Small intestine (tissue), 7 donors: ENCODE measurements at regions not wholly inside any gene's neighbourhood (a gene's known extent, or its start where the extent isn't known, plus 50 kb on each side); places are given as distances from the start of the nearest gene placed in this dataset.

Experiments used
- DNase-seq, 2 donors: peaks; one replicate each; pipeline versions ENCODE4 v3.0.0 to v3.0.0-alpha.2; 2013
- FAIRE-seq: peaks from 2 replicates; lab custom pipeline; 2012; peaks lifted over from hg19 to GRCh38; lab: Jason Lieb, UNC
- H3K27ac ChIP-seq, 3 donors: one replicate each; pipeline ENCODE4 v1.5.1; 2013; ENCODE audit warnings: low read length in 2 of 3, mild to moderate bottlenecking in 2 of 3, control low read depth in 1 of 3, inconsistent platforms in 1 of 3, low read depth in 1 of 3, moderate library complexity in 1 of 3
- H3K27me3 ChIP-seq, 3 donors: one replicate each; pipeline ENCODE4 v1.6.1; 2013; ENCODE audit warnings: low read length in 3 of 3, inconsistent platforms in 1 of 3; ENCODE audit not compliant: control insufficient read depth in 3 of 3, insufficient read depth in 3 of 3
- H3K36me3 ChIP-seq, 3 donors: one replicate each; pipeline ENCODE4 v1.6.1; 2013; ENCODE audit warnings: low read length in 3 of 3, inconsistent platforms in 1 of 3, low read depth in 1 of 3, mild to moderate bottlenecking in 1 of 3, moderate library complexity in 1 of 3; ENCODE audit not compliant: control insufficient read depth in 3 of 3, insufficient read depth in 2 of 3
- H3K4me1 ChIP-seq, 3 donors: one replicate each; pipeline ENCODE4 v1.6.1; 2013; ENCODE audit warnings: low read length in 2 of 3, inconsistent platforms in 1 of 3, low read depth in 1 of 3, mild to moderate bottlenecking in 1 of 3, moderate library complexity in 1 of 3; ENCODE audit not compliant: control insufficient read depth in 3 of 3, insufficient read depth in 2 of 3
- H3K4me3 ChIP-seq, 3 donors: one replicate each; pipeline ENCODE4 v1.5.1; 2013; ENCODE audit warnings: low read length in 3 of 3, control low read depth in 1 of 3, inconsistent platforms in 1 of 3, low read depth in 1 of 3, mild to moderate bottlenecking in 1 of 3, moderate library complexity in 1 of 3
- H3K9me3 ChIP-seq, 2 donors: one replicate each; pipeline ENCODE4 v1.6.1; 2013; ENCODE audit warnings: low read depth in 1 of 2, low read length in 1 of 2; ENCODE audit not compliant: control insufficient read depth in 2 of 2, insufficient read depth in 1 of 2
- WGBS, 3 donors: extraction: QIAGEN DNeasy Blood & Tissue Kit; methylation state at CpG; one replicate each; pipeline ENCODE4 v1.1.7; 2013; 5-methylcytosine and 5-hydroxymethylcytosine counted together
- donor health status: healthy with polysubstance abuse.
- donor health status: control.
- donor health status: control.
- donor health status: Bipolar disorder and iron deficiency.
- donor health status: healthy.

DNA sequence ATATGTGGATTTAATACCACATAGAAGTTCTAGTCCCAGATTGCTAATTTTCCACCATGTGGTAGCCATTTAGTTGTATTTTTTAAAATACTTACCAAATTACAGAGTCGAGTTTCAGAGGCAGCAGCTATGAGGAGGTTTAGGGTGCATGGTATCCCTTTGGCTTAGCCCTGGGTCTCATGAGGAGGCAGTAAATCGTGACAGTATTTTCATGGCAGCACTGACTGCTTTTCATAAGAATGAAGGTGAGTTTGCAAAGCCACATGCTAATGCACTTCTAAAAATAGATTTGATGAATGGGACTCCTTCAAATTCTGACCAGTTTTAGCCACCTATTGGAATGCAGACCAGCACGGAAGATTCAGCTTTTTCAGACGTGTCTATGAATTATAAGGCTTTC lies 114.0 kb upstream of the FRG1 start:
- Histone ChIP-seq H3K9me3 (no peaks in the 10 kb centered on the region), H3K27me3 (no peaks in the 10 kb centered on the region), H3K4me1 (no peaks in the 10 kb centered on the region), H3K27ac (no peak overlapping the region), H3K4me3 (no peak overlapping the region), H3K36me3 (no peaks in the 10 kb centered on the region)
- 64 to 73% (median 66%) methylated on average over 4 of the region's 4 CpGs for WGBS, 3 donors
- no peak for FAIRE-seq
- DNase-seq: no peak

DNA sequence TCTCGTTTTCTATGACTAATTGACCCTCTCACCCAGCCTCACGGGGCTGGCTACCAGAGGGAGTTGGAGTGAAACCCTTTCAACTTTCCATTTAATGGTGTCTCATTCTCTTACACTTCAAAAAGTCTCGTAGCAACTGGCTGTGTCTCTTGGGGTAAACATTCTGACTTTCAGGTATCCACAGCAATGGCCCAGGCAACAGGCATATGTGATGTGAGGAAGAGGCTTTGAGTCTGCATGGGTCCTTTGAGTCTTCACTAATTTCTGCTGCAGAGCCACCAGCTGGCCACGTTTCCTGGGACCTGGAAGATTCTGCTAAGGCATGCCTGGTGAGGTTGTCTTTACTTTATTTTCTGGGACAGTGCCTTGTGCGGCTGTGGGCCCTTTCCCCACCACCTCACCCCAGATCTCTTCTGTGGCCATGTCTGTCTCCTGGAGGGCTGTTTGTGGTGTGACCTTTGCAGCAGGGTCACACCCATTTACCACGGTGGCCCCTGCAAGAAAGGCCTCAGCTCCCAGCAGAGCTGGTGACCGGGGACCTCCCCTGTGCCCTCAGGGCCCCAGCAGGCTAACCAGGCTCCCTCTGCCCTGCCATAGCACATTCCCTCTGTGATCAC lies 112.5 kb upstream of the FRG1 start:
- Histone ChIP-seq H3K9me3 (no peaks in the 10 kb centered on the region), H3K36me3 (no peaks in the 10 kb centered on the region), H3K4me3 (no peak overlapping the region), H3K27ac (no peak overlapping the region), H3K27me3 (no peaks in the 10 kb centered on the region), H3K4me1 (no peaks in the 10 kb centered on the region)
- WGBS, 3 donors: 48 to 68% (median 48%) methylated on average over 7 of the region's 7 CpGs
- no peak for FAIRE-seq
- no peak for DNase-seq

DNA sequence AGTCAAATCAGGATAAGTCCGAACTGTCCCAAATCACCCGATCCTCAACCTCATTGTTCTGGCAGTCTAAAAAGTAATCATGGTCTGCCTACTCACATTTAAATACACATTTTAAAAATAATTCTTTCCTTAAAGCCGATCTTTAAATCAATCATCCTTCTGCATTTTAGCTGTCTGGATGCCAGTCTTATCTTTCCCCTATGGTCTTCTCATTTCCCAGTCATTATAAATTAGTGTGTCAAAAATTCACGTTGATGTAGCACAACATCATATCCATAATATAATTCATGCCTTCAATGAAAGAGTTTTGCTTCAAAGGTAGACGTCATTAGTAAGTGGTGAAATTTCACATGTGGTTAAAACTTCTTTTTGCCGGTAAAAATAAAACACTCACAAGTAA lies 108.1 kb upstream of the FRG1 start:
- no peaks in the 10 kb centered on the region for H3K4me1 ChIP-seq
- FAIRE-seq (no peak), DNase-seq (no peak)
- H3K36me3 ChIP-seq: no peaks in the 10 kb centered on the region
- no peaks in the 10 kb centered on the region for H3K27me3 ChIP-seq
- H3K27ac ChIP-seq: no peak overlapping the region
- H3K4me3 ChIP-seq: no peak overlapping the region
- no peaks in the 10 kb centered on the region for H3K9me3 ChIP-seq
- whole genome bisulfite sequencing, 3 donors: 86 to 90% (median 89%) methylated on average over 6 of the region's 6 CpGs

DNA sequence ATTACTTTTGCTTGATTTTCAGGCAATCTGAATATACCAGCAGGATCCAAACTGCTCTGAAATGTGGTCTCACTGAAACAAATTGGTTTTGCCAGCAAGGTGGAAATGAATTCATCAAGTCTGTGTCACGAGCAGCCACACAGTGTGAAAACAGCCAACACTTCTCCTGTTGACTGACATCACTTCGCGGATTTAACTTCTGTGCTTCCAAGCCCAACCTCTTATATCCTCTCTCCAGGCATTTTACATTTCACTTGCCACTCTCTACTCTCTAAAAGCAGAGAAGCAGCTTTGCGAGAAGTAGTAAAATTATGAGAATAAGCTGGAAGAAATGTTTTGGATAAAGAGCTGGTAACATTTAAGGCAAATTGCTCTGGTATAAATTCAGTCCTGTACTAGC lies 106.1 kb upstream of the FRG1 start:
- no peak for FAIRE-seq
- no peak overlapping the region for H3K4me3 ChIP-seq
- no peaks in the 10 kb centered on the region for H3K4me1 ChIP-seq
- no peak overlapping the region for H3K27ac ChIP-seq
- H3K9me3 ChIP-seq: no peaks in the 10 kb centered on the region
- 64 to 72% (median 69%) methylated on average over 4 of the region's 4 CpGs for WGBS, 3 donors
- no peaks in the 10 kb centered on the region for H3K27me3 ChIP-seq
- H3K36me3 ChIP-seq: no peaks in the 10 kb centered on the region
- DNase-seq: no peak

DNA sequence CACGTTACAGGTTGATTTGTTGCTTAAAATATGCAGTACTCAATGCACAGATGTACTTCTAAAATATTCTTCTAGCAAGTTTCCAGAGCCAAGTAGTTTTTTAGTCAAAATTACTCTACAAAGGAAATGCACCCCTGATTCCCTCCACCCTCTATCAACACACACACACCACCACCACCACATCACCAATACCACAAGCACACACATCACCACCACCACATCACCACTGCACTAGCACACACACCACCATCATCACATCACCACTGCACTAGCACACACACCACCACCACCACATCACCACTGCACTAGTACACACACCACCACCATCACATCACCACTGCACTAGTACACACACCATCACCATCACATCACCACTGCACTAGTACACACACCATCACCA lies 105.2 kb upstream of the FRG1 start:
- no peak for DNase-seq
- Histone ChIP-seq H3K27ac (no peak overlapping the region), H3K27me3 (no peaks in the 10 kb centered on the region), H3K9me3 (no peaks in the 10 kb centered on the region), H3K4me3 (no peak overlapping the region), H3K4me1 (no peaks in the 10 kb centered on the region), H3K36me3 (no peaks in the 10 kb centered on the region)
- no peak for FAIRE-seq
- 39 to 68% (median 61%) methylated on average over 1 of the region's 1 CpG for WGBS, 3 donors

DNA sequence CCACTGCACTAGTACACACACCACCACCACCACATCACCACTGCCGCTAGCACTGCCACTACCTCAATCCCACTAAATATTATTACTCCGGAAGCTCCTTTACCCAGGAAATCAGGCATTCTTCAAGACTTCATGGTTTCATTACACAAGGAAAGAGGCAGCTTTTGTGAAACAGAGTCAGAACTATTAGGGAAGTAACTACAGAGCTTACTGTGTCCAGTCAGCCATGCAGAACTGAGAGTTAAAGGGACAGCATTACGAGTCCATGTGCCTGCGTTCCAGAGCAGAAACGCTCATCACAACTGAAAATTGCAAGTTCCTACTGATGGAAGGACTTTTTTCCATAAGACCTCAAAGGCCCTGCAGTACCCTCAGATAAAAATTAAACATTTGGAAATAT lies 103.2 kb upstream of the FRG1 start:
- DNase-seq (no peak), FAIRE-seq (no peak)
- Histone ChIP-seq H3K27ac (no peak overlapping the region), H3K9me3 (no peaks in the 10 kb centered on the region), H3K4me1 (no peaks in the 10 kb centered on the region), H3K4me3 (no peak overlapping the region), H3K36me3 (no peaks in the 10 kb centered on the region), H3K27me3 (no peaks in the 10 kb centered on the region)
- WGBS, 3 donors: 74 to 77% (median 76%) methylated on average over 5 of the region's 5 CpGs

DNA sequence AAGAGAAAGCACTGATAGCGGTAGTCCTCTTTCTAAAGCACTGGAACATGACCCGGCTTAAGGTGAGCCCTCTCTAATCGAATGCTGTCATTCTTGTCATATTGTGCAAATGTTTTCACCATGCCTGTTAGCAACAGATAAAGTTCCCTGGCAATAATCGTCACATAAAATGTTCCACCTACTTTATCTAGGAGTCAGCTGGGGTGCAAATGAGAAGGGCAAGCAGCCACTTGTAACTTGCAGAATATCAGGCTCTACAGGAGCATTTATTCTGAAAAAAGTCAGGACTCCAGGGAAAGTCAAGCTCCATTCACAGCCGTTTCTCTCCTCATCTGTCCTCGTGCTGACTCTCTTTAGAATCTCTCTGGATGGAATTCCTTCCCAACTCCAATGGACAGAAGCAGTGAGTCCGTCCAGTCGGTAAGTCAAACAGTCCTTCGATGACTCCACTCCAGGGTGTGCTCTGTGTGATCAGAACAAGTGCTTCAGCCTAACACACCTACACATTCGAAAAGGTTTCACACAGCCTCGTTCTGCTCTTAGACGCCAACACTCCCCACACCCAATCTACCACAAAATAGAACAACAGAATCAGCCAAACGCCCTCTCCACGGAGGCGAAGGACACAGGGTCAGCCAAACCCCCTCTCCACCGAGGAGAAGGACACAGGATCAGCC lies 101.7 kb upstream of the FRG1 start:
- DNase-seq: no peak
- Histone ChIP-seq H3K36me3 (no peaks in the 10 kb centered on the region), H3K4me3 (no peak overlapping the region), H3K27me3 (no peaks in the 10 kb centered on the region), H3K27ac (no peak overlapping the region), H3K4me1 (no peaks in the 10 kb centered on the region), H3K9me3 (no peaks in the 10 kb centered on the region)
- FAIRE-seq: no peak
- 44 to 69% (median 61%) methylated on average over 16 of the region's 16 CpGs for WGBS, 3 donors

DNA sequence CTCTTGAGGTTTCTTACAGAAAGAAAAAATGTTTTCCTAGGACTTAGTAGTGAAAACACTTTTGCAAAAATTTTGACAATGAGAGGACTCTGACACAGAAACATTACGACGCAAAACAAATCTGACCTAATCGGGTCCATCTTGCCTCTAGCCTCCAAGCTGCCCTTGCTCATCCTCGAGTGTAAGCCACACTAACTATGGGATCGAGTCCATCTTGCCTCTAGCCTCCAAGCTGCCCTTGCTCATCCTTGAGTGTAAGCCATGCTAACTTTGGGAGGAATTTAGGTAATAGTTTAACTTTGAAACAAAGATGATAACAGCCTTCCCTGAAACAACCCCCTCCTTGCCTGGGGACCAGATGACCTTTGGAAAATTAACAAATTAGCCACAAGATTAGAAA lies 100.3 kb upstream of the FRG1 start:
- no peak overlapping the region for H3K4me3 ChIP-seq
- H3K9me3 ChIP-seq: no peaks in the 10 kb centered on the region
- H3K27me3 ChIP-seq: no peaks in the 10 kb centered on the region
- FAIRE-seq: no peak
- H3K27ac ChIP-seq: no peak overlapping the region
- H3K36me3 ChIP-seq: no peaks in the 10 kb centered on the region
- no peaks in the 10 kb centered on the region for H3K4me1 ChIP-seq
- DNase-seq: no peak
- 84 to 90% (median 87%) methylated on average over 5 of the region's 5 CpGs for WGBS, 3 donors
